Activated CD4-positive, alpha-beta T cell treated with anti-CD3 and anti-CD28 coated beads for 4 hours (primary cell): ENCODE measurements at regions not wholly inside any gene's neighbourhood (a gene's known extent, or its start where the extent isn't known, plus 50 kb on each side); places are given as distances from the start of the nearest gene placed in this dataset.
"Not testable (repeated sequence)": the region's sequence is repeated elsewhere in the genome, so short reads cannot be mapped to it uniquely, and the experiment has no call there.

Source experiments
- DNase-seq, 2 donors: peaks; one replicate each; pipeline ENCODE4 v3.0.0-alpha.2; 2020

DNA sequence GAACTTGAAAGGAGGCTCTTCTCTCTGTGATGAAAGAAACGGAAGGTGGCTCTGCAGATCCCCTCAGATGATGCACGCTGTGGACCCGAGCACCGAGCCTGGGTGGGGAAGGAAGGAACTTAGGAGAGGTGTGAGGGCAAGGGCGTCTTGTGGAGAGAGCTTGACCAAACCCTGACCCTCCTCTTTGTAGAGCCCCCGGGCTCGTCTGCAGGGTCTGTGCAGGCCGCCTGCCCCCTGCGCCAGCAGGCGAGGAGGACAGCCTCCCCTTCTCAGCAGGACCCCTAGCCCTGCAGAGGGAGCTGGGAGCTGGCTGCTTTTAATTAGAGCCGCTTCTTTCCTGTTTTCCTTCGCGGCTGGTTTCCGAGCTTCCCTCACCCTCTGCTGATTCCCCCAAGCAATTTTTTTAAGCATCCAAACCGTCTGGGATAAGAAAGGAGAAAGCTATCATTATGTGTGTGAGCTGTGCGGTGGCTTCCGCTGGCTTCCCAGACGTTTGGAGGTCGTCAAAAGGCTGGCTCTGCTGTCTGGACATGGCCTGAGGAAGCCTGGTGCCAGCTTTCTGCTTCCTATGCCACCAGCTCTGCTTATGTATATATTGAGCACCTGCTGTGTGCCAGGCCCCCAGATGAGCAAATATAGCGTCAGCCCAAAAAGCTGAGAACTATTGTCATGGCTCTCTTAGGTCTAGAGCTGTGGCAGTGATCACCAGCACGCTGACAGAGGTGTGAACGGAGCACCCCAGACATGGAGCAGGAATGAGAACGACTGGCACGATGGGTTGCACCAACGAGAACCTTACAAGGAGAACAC, 160.2 kb upstream of the IRF2BP2 start:
- DNase-seq = no peak

GRCh38 chr1:234769284-234769985, 159.5 kb upstream of the IRF2BP2 start:
- DNase-seq = no peak

DNA sequence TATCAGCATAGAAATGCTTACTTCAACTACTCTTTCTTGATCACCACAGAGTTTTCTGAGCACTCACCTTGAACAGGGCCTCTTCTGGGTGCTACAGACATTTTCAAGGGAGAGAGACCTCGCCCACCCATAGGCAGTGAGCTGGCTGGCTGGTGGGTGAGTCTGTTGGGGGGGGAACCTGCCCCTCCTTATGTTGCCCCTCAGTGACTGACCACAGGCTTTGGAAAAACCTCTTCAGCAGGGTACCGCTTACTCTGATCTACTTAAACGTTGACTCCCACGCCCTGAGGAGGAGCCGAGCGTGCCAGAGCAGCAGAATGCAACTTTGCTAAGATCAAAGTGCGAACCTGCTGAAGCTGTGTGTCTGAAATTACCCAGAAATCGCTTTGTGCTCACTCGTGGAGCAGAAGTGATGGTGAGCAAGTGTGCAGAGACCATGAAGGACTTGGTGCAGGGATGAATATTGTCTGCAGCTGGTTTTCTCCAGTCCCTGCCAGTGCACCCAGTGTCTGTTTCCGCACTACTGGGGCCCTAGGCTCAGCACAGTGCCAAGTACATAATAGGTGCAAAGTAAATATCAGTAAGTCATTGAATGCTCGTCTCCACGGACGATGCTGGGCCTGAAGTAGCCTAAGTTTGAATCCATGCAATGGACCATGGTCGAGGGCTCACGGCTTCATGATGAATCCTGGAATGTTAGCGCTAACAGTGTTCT, 158.7 kb upstream of the IRF2BP2 start:
- peak; percentile 68 to 76 for DNase-seq

- peak in 1 of 2 donors; percentile 34 for DNase-seq
These were observed 158.2 kb upstream of the IRF2BP2 start for GRCh38 chr1:234768171-234768568.

DNA sequence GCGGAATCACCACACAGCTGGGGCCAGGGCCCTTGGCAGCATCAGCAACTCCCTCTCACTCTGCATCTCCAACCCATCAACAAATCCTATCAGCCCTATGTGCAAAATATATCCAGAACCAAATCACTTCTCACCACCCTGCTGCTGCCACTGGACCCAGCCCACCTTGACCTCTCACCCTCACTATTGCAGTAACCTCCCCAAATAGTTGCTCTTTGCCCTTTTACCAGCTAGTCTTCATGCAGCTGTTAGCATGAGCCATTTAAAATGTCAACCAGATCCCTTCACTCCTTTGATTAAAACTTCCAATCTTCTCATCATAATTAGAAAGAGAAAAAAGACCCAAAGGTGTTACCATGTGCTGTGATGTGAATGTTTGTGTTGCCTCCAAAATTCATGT, 155.7 kb upstream of the IRF2BP2 start:
- no peak for DNase-seq

DNA sequence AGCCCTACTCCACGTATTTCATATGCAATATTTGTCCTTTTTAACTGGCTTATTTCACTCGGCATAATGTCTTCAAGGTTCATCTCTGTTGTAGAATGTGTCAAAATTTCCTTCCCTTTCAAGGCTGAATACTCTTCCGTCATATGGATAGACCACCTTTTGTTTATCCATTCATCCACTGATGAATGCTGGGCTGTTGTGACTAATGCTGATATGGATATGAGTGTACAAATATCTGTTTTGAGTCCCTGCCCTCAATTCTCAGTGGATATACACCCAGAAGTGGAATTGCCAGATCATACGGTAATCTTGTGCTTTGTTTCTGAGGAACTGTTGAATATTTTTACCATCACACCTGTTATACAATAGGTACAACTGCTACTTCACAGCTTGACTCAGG, 155.2 kb upstream of the IRF2BP2 start:
- no peak for DNase-seq

DNA sequence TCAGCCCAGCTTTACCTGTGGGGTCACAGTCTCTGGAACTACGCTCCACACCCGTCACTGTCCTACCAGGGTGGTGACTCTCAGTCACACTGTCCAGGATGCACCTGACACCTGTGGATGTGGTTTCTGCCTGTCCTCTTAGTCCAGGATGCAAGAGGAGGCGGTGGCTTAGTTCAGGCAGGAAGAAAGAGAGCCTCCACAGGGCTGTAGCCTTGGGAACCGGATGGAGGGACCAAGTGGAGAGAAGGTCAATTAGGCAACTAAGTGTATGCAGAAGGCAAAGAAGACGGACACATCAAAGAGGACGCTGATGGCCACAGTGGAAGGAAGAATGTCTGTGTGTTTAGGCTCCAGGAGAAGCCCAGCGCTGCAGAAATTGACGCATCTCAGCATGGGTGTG, 153.9 kb upstream of the IRF2BP2 start:
- DNase-seq = no peak

- no peak for DNase-seq
These were observed 153.4 kb upstream of the IRF2BP2 start for GRCh38 chr1:234763367-234763766.

DNA sequence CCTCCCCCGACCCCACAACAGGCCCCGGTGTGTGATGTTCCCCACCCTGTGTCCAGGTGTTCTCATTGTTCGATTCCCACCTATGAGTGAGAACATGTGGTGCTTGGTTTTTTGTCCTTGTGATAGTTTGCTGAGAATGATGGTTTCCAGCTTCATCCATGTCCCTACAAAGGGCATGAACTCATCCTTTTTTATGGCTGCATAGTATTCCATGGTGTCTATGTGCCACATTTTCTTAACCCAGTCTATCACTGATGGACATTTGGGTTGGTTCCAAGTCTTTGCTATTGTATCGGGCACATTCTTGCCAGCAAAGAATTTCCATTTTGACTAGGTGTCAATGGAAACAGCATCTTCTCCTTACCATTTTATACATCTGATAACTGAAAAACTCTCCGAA, 152.1 kb upstream of the IRF2BP2 start:
- not testable (repeated sequence) for DNase-seq

GRCh38 chr1:234760303-234760723, 150.3 kb upstream of the IRF2BP2 start:
- DNase-seq = no peak

- DNase-seq = no peak
These were observed 149.9 kb upstream of the IRF2BP2 start for GRCh38 chr1:234759888-234760287.

GRCh38 chr1:234758851-234759250, 148.9 kb upstream of the IRF2BP2 start:
- peak in 1 of 2 donors; percentile 31 for DNase-seq

GRCh38 chr1:234756857-234757256, 146.9 kb upstream of the IRF2BP2 start:
- no peak for DNase-seq

- DNase-seq = no peak
These were observed 146.2 kb upstream of the IRF2BP2 start for GRCh38 chr1:234756066-234756774.

GRCh38 chr1:234755449-234755863, 145.5 kb upstream of the IRF2BP2 start:
- no peak for DNase-seq

- DNase-seq = no peak
These were observed 144.0 kb upstream of the IRF2BP2 start for GRCh38 chr1:234753979-234754378.

DNA sequence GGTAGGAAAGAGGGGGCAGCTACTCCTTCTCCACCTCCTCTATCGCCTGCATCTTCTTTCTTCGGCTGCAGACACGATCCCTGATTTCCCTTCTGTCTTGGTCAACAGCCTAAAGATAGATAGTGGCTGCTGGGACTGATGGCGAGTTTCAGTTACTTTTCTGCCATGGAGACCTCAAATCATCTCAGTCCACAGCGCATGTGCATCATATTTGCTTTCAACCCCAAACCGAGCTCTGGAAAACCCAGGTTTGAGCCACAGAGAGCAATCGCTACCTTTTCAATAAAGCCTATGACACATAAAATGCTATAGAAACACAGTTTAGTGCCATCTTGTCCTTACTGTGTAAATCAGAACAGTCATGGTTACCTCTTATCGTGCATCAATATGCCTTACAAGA, 142.9 kb upstream of the IRF2BP2 start:
- DNase-seq = no peak

DNA sequence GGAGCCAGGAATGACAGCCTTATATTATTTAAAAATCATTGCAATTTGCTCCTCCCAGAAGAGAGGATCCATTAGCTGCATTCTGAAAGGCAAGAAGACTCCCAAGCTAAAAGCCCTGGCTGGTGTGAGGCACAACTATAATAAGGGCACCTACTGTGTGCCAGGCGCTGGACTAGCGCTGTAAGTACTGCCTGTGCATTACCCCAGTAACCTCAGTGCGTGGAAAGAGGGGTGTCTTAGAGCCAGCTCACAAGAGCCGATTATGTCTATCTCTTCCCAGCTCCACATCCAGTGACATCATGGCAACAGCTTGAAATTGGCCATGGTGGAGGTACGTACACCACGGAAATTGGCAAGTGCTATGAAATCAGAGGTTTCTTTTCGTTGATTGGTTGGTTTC, 141.7 kb upstream of the IRF2BP2 start:
- no peak for DNase-seq

DNA sequence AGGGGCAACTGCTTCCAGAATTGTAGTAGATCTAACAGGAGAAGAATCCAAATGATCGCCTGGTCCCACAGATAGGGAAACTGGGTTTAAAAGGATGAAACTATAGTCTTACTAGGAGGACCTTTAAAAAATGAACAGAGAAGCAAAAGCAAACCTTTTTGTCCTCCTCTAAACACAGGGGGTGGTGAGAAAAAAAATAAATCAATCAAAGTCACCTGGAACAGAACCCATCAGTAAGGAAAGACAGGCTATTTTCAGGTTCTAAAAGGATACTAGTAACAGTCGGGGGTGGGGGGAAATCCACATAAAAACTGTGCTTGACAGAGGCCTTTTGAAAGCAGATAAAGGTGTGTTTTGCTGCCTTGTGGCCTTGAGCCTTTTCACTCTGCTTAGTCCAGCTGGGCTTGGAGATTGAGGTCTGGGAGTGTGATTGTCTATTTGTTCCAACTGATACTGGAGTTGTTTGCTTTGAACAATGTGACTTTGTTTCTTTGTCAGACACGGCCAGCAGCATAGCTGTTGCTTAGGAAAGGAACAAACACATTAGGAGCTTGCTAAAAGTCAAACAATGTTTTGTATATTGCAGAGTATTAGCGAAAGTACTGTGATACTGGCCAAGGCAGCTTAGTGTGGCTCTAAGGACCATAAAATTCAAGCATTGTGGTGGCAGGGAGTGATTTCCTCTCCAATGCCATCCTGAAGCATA, 141.1 kb upstream of the IRF2BP2 start:
- no peak for DNase-seq

- no peak for DNase-seq
These were observed 138.7 kb upstream of the IRF2BP2 start for GRCh38 chr1:234748713-234749112.

GRCh38 chr1:234748066-234748465, 138.1 kb upstream of the IRF2BP2 start:
- DNase-seq = no peak

- no peak for DNase-seq
These were observed 136.8 kb upstream of the IRF2BP2 start for GRCh38 chr1:234746798-234747196.
